WI38 (cell line): ENCODE measurements at regions not wholly inside any gene's neighbourhood (a gene's known extent, or its start where the extent isn't known, plus 50 kb on each side); places are given as distances from the start of the nearest gene placed in this dataset.

Experiments
- H3K4me3 ChIP-seq: 2 replicates; pipeline ENCODE4 v1.5.1; 2011; ENCODE audit warnings: low read depth, mild to moderate bottlenecking, control low read depth, low read length
- TF ChIP-seq, protein P1 (sequence below): IDR thresholded peaks from 2 replicates; pipeline ENCODE4 v1.5.1; 2012; ENCODE audit warnings: low read depth, mild to moderate bottlenecking, control low read depth, low read length

DNA sequence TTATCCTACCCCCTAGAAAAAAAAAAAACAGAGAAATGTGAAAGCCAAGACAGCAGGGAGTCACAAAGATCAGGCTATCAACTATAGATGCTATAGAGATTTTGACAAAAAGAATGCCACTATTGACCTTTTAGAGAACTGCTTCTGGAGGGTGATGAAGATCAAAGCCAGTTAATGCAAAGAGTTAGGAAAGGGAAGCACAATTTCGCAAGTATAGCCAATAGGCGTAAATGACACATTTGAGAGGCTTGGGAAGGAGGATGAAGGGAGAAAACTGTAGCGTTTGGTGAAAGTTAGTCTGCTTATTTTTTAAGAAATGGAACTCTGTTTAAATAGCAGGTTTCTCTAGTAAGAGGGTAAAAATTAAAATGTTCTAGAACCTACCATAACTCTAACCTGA, 190.7 kb downstream of the DUSP6 start:
- TF ChIP-seq, protein P1, sequence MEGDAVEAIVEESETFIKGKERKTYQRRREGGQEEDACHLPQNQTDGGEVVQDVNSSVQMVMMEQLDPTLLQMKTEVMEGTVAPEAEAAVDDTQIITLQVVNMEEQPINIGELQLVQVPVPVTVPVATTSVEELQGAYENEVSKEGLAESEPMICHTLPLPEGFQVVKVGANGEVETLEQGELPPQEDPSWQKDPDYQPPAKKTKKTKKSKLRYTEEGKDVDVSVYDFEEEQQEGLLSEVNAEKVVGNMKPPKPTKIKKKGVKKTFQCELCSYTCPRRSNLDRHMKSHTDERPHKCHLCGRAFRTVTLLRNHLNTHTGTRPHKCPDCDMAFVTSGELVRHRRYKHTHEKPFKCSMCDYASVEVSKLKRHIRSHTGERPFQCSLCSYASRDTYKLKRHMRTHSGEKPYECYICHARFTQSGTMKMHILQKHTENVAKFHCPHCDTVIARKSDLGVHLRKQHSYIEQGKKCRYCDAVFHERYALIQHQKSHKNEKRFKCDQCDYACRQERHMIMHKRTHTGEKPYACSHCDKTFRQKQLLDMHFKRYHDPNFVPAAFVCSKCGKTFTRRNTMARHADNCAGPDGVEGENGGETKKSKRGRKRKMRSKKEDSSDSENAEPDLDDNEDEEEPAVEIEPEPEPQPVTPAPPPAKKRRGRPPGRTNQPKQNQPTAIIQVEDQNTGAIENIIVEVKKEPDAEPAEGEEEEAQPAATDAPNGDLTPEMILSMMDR: no peak
- no peak overlapping the region for H3K4me3 ChIP-seq

DNA sequence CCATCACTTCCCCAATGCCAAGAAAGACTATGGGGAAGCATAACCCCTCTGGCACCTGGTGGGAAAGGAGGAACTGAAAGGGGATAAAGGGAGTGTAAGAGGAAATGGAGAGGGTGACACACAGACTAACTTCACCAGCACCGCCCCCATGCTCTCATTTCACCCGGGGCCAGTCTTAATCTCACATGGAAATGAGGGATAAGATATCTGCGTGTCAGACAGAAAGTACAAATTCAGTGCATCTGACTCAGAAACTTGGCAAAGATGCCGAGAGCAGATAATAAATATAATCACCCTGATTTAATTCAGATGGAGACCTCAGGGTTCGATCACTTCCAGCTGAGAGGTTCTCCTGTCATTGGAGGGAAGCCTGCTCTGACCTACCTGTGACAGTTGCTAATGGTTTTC, 191.6 kb downstream of the DUSP6 start:
- no peak overlapping the region for H3K4me3 ChIP-seq
- TF ChIP-seq, protein P1: no peak

DNA sequence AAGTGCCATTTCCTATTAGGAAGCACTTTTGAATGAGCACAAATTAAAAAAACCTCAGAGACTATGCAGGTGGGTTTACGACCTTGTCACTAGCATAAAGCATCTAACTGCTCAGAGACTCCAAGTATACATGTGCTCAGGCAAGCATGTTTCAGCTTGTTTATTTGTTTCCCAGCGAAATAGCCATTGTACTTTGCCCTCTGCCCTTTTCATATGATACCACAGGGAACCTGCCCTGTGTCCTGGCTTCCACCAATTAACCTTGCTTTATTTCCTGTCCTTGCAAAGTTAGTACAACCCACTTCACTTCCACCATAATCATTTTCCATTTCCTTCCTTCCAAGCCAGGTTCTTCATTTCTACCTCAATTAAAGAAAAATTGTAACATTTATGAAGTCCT, 194.9 kb downstream of the DUSP6 start:
- TF ChIP-seq, protein P1: no peak
- no peak overlapping the region for H3K4me3 ChIP-seq

DNA sequence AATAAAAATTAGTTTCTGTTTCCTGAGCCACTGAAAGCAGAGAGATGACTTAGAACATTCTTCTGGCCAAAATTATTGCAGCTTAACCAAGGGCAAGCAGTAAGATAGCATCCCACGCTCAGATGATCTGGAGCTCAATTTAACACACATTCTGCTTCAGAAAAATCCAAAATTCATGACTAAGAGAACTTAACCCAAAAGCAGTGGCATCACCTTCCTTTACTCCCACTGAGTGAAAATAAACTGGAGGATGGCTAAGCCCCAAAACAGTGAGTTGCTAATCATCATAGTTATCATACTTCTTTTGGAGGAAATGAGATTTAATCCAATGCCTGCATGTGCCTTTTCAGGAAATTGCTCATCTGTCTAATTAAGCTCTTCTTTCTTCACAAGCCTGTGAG, 195.4 kb downstream of the DUSP6 start:
- TF ChIP-seq, protein P1: no peak
- H3K4me3 ChIP-seq: no peak overlapping the region

DNA sequence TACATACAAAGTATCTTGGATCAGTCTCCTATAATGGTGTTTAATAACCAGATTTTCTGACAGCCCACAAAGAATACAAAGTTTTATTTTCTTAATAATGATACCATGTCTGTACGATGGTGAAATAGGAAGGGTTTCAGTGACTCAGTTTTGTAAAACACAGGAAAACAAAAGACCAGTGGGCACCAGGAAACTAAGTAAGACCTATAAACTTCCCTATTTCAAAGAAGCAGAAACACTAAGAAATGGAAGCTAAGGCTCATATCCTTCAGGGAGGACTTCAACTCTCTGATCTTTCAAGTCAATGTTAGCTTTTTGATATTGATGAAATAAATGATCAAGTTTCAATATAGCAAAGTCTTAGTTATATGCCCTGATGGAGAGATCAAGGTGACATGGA, 196.0 kb downstream of the DUSP6 start:
- TF ChIP-seq, protein P1: no peak
- H3K4me3 ChIP-seq: no peak overlapping the region

DNA sequence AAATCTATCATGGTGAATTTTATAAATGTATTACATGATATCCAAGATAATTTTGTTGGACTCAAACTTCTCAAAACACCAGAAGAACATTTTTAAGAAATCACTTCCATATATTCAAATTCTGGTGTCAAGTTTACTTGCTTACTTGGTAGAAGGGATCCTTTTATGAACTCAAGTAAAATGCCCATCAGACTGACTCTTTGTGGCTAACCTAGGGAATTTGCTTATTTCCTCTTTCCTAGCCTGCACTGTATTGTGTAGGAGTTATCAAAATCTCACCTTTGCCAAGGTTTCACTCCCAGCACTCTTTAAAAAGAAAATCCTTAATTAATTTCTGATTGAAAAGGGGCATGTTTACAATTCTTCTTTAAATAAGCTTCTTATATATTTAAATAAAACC, 196.5 kb downstream of the DUSP6 start:
- TF ChIP-seq, protein P1: no peak
- H3K4me3 ChIP-seq: no peak overlapping the region

DNA sequence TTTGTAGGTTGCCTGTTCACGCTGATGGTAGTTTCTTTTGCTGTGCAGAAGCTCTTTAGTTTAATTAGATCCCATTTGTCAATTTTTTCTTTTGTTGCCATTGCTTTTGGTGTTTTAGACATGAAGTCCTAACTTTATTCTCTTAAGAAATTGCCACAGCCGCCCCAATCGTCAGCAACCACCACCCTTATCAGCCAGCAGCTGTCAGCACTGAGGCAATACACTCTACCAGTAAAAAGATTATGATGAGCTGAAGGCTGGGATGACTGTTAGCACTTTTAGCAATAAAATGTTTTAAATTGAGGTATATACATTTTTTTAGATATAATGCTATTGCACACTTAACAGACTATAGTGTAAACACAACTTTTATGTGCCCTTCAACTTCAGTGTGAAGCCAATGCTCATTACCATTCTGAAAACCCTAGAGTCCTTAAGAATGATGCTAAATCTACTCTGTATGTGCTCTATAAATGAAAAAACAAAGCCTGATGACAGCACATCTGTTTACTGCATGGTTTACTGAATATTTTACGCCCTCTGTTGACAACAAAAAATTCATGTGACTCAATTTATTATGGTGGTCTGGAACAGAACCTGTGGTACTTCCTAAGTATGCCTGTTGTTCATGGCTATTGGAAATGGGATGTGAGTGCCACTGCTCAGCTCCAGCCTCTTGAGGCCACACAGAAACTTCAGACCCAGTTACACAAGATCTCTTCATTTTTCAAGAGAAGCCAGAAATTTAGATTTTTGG, 197.4 kb downstream of the DUSP6 start:
- H3K4me3 ChIP-seq: no peak overlapping the region
- TF ChIP-seq, protein P1: no peak
